Epidermal melanocyte (primary cell): ENCODE measurements at regions not wholly inside any gene's neighbourhood (a gene's known extent, or its start where the extent isn't known, plus 50 kb on each side); places are given as distances from the start of the nearest gene placed in this dataset.

Experiments used
- DNase-seq: peaks from one replicate; pipeline ENCODE4 v3.0.0; 2011; ENCODE audit warnings: low spot score; ENCODE audit not compliant: insufficient read length

DNA sequence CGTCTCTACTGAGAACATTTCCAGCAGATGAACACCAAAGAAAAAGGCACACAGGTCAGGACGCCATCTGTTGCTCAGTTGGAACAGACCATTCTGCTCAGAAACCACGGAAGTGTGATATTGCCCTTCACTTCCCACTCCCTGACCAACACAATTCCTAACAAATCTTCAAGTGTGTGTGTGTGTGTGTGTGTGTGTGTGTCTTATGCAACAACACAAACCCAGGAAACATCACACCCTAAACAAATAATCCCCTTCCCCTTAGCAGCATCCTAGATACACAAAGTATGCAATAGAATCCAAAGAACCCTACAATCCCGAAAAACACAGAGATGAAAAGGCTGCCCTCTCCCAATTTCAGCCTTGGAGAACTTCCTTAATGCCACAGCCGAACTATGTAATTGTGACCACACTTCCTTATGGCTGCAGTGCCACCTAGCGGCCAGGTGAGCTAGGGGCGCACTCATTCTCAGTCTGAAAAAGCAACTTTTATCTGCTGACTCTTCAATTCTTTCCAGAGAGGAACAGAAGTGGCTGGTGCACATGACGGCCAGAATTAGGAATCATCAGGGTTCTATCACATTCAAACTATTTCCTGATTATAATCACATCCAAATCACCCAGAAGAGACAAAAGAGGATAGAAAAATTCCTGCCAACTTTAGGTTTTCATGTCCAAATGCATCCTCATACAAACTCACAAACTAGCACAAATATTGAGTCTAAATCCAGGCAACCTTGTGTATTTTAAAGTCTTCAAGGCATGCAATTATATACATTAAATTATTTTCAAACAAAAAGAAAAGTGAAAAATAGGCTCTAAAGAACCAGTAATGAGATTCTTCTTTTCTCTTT, 164.9 kb downstream of the DHX15 start:
- DNase-seq = peak; percentile 68

DNA sequence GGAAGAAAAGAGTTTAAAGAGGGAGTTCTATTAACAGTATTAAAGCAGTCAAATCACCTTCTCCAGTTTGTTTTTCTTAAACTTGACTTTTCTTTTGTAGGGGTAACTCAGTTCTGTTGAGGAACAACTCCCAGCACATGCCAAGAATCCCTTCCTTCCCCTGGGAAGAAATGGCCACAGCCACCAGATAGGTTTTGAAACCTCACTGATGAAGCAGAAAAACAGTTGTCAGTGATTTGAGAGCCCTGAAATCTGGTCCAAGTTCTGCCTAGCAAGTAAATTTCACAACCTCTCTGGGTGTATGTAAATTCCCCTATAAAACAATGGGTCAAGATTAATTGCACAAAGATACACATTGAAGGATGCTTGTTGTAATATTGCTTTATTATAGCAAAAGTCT, 167.1 kb downstream of the DHX15 start:
- no peak for DNase-seq

DNA sequence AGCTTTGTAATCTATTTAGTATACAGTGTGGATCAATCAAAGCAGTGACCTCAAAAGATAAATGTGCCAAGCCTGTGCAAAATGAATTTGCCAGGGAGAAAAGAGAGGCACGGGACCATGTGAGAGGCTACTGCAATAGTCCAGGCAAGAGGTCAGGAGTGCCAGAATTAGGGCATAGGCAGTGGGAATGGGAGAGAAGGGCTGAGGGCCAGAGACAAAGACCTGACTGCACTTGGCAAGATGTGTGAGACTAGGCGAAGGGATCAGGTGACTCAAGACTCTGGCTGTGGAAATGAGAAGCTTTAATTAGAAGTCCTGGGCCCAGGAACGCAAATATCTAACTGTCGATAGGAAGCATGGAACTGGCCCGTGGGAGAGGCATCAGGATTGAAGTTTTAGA, 168.1 kb downstream of the DHX15 start:
- no peak for DNase-seq

DNA sequence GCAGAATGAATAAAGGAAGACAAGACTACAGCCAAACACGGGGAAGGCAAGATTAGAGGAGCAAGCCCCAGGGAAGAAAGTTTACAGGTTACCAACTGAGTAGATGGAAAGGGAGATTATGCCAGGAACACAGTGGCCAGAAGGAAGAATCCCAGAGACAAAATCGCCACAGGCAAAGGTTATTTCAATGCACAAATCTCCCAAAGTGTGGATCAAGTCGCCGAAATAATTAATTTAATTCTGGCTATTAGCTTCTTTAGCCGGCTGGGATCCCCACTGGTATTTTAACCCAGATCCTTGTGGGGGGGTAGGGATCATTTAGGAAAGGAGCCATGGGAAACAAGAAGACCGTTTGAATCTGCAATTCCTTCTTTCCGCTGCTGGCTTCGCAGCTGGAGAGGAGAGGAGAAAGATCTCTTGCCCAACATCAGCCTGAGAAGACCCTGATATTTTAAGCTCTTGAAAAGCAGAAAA, 171.0 kb downstream of the DHX15 start:
- DNase-seq = no peak

DNA sequence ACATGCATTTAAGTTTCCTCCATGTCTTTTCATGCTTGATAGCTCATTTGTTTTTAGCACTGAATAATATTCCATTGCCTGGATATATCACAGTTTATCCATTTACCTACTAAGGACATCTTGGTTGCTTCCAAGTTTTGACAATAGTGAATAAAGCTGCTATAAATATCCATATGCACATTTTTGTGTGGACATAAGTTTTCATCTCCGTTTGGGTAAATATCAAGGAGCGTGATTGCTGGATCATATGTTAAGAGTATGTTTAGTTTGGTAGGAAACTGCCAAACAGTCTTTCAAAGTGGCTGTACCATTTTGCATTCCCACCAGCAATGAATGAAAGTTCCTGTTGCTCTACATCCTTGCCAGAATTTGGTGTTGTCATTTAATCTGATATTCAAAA, 172.5 kb downstream of the DHX15 start:
- no peak for DNase-seq

DNA sequence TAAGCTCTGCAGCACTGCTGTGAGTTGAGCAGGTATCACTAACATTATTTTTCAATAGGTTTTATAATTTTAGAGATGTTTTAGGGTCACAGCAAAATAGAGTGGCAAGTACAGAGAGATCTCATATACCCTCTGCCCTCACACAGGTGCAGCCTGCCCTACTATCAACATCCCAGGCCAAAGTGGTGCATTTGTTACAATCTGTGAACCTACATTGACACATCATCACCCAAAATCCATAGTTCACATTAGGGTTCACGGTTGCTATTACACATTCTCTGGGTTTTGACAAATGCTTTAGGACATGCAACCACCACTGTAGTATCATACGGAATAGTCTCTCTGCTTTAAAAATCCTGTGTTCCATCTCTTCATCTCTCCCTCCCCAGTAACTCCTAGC, 173.1 kb downstream of the DHX15 start:
- DNase-seq = no peak

DNA sequence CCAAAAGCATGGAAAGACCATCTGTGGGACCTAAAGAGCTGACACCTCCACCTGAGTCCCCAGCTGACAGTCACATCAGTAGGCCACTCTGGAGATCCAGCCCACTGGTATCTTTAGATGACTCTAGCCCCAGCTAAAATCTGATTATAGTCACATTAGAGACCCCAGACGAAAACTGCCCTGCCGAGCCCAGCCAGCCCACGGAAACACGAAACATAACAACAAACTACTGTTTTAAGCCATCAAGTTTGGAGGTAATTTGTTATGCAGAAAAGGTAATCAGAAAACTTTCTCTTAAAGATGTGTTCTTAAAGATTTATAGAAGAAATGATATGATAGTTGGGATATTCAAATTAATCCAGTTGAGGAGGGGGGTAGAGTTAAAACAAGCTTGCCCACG, 175.7 kb downstream of the DHX15 start:
- DNase-seq = no peak

DNA sequence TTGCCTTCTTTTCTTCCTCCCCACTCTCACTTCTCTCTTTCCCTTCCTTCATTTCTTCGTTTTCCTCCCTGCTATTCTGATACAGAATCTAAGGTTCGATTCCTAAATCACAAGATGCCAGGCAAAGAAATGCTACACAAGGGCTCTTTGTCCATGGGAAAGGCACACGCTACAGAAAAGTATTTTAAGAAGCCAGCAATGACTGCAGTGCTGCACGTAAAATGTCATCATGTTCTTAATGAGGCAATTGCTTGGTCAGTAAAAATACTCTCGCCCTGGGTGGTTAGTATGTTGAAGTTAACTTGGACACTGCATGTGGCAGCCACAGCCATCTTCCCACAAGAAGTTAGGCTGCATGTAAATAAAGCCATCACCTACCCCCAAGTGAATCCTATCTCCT, 178.4 kb downstream of the DHX15 start:
- no peak for DNase-seq

DNA sequence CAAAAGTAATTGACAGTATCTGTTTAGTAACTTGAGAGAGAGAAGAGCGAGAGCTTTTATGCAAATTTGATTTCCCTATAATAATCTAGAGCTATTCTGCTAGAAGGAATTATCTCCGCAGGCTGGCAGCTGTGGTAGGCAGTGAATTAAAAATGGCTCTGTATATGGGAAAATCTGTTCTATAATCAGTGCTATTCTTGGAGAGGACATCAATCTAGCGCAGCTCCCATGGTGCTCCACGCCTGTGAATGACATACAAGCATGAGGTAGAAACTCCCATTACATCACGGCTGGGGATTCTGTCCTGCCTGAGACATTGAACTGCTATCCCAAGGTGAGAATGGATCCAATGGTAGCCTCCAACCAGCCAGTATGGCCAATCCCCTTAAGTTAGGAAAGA, 179.0 kb downstream of the DHX15 start:
- DNase-seq = no peak

DNA sequence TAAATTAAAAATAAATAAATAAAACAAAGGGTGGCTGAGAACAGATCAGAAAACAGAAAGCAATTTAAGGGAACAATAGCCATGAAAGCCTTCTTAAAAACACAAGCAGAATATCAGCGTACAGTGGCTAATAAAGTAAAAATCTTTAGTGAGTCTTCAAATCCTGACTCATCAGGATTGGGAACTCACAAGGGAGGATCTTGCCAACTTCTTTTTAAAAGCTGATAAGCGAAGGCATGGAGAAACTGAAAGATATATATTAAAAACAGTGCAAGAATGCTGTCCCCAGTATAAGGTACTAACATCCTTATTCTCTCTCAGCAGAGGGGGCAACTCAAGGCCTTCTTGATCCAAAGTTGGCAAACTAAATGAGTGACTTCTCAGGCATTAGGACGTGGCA, 180.1 kb downstream of the DHX15 start:
- no peak for DNase-seq

DNA sequence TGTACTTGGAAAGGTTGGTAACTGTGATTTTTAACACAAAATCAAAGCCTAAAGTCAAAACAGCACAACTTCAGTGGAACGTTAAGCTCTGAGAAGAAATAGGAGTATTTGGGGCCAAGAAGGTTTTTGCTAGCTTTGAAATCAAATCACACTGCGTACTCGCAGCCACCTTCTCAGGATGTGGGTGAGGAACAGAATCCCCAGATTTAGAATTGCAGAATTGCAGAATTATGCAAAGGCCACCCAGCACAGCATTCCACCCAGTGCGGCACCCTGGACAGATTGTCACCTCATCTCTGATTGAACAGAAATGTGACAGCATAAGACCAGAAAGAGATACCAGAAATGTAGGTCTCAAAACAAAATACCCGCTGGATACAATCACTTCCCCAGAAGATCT, 181.1 kb downstream of the DHX15 start:
- no peak for DNase-seq

DNA sequence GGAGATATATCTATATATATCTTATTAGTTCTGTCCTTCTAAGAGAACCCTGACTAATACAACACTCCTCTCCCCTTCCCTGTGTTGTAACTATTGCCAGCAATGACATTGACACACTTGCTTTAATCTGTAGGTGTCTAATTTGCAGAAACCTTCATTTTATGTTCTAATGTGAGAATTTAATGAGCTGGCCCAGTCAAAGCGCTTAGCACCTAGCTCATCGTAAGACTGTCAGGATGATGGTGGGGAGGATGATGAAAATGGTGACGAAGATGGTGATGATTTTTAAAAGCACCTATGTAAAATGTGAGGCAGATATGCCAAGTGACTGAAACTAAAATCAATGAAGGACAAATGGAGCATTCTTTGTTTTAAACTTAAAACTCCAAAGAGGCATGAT, 183.8 kb downstream of the DHX15 start:
- no peak for DNase-seq

DNA sequence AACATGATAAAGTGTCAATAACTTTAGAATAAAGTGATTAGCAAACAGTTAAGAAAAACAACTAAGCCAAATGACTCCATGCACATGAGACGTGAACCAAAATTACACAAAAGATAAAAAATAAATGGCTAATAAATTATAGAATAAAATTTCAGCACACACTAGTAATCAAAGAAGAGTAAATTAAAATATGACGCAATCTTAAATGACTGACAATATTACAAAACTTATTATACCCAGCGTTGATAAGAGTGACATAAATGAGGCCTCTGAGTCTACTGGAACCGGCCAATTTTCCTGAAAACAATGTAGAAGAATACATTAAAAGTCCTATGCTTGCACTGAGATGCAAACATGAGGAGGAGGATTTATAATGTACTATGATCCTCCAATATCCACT, 187.4 kb downstream of the DHX15 start:
- no peak for DNase-seq

DNA sequence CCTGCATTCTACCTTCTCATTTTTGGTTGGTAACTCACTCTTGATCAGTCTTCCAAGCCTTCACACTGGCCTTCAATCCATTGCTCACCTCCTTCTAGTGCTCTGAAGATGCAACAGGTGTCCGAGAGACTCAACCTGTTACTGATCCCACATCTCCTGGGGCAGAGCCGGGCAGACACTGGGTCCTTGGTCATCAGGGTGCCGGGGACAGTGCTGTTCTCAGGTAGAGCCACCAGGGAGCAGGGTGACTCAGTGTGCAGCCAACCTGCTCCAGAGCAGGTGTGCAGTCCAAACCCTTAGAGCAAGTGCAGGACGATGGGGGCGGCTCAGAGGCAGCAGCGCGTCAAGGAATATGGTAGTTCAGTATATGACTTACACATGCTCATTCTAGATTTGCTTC, 188.4 kb downstream of the DHX15 start:
- DNase-seq = no peak

DNA sequence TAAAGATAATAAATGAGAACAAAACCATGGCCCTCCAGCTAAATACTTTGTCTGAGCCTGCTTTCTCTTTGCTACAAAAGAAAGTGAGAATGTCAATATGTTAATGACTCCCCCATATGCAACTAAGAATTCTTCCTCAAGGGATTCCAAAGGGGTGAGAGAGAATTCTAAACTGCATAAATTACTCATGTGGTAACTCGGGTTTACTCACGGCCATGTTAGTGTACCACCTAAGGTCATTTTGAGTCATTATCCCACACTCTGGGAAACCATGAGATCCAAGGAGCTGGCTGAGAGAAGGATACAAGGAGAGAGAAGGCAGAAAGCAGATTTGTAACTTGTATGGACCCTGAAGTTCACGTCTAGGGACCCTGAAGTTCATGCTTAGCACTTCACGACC, 190.3 kb downstream of the DHX15 start:
- DNase-seq = no peak

DNA sequence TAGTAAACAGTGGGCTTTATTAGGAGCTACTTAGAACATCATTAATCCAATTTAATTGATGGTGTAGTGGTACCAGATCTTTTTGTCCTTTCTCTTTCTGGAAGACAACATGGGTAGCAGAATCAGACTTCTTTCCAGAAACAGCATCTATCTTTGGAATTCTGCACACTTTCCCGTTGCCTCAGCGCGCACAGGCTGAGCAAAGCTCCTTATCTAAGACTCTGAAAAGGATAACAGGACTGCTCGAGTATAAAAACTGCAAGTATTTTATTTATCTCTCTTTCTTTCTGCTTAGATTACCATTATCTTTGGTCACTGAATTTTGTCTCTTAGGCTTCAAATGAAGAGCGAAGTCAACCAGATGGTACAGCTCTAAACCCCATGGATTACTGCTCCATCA, 191.7 kb downstream of the DHX15 start:
- no peak for DNase-seq

DNA sequence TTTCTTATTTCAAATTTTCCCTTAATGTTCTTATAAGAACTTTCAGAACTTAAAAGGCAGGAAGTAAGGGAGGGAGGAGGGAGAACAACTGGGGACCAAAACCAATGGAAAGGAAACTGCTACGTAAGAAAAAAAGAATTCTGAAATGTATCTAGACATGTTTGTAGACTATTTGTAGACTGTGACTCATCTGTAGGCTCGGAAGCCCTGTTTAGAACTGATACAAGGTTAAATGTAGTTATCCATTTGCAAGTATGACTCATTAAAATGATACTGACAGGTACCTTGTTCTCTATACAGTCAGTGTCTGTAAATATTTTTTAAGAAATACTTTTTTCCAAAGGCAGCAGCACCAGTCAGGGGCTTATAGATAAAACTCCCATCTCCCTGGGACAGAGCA, 202.0 kb downstream of the DHX15 start:
- no peak for DNase-seq

DNA sequence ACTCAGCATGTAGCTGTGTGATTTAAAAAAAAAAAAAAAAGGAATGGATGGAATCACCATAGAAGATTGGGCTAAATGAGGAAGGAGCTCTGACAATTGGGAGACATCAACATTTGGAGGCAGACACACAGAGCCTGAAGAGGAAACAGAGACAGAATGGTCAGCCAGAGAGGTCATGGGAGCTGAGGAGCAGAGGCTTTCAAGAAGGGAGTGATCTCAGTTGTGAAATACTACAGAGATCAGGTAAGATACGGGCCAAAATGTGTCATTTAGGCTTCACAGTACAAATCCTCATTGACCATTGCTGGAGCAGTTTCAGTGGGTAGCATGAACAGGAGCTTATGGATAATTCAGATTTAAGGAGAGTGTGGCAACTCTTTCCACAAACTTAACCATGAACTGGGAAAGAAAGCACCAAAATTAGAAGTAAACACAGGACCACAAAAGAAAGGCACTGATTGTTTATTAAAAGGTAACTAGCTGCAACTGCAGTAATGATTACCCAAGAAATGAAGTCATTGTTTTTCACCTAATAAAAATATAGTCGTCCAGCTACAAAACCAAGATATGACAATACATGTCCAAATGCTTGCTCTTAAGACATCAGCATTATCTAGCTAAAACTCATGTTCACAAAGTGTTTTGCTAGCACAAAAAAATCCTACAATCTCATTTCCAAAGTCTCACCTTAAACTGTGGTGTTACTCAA, 203.2 kb downstream of the DHX15 start:
- no peak for DNase-seq

DNA sequence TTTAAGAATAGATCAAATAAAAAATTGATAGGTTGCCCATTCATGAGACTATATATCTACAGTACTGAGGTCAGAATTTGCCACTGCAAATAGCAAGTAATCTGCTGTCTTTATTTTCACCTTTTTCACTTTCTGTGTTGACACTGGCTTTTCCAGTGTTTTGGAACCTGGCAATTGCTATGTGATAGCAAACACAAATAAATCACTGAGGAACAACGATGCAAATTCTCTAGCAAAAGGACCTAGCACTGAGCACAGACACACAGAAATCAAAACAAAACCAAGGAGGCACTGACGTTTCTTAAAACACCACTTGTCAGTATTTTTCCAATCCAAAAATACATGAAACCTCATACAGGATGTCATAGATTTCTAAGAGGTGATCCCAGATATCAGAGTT, 210.7 kb downstream of the DHX15 start:
- no peak for DNase-seq

DNA sequence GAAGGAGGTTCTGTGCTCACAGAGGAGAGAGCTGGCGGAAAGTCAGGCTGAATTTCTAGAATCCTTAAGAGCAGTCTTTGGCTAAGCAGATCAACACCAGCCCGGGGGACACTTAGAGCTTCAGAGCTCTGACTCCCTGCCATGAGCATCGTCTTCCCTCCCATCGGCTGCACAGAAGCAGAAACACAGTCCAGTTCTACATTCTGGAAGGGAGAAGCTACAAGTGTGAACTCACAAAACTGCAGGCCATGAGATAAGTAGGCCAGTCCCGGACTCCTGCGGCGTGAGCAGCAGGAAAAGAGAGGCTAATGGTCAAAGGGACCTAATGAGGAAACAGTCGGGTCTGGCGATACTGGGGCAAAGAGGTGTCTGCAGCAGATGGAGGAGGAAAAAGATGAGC, 211.5 kb downstream of the DHX15 start:
- DNase-seq = no peak

DNA sequence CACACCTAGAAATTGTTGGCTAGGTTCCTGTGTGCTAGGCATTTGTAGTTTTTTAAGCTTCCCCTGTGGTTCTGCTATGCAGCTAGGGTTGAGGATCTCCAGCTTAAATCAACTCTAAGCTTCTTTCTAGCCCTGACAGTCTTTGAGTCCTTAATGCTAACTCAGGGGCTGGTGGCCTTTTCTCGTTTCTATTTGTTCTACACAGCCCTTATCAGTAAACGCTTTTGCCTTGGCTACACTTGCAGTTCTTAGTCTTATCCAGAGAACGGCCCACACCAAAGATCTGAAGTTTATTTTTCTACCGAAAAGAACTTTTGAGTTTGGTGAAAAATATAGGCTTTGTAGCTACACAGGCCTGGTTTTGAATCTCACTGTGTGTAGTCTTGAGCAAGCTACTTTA, 212.0 kb downstream of the DHX15 start:
- no peak for DNase-seq

DNA sequence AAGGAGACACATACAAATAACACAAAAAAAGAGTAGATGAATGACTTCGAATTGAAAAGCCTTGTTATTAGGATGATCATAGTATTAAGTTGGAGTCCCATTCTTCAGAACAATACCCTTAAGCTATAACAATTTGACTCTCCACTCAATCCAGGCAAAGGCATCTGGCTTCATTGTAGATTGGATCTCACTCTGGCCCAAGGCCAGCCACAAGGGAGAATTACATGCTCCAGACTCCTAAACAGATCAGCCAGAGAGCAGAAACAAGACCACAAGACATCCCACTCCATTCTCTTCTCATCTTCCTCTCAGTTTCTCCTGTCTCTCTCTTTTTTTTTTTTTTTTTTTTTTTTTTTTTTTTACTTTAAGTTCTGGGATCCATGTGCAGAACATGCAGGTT, 213.9 kb downstream of the DHX15 start:
- no peak for DNase-seq

DNA sequence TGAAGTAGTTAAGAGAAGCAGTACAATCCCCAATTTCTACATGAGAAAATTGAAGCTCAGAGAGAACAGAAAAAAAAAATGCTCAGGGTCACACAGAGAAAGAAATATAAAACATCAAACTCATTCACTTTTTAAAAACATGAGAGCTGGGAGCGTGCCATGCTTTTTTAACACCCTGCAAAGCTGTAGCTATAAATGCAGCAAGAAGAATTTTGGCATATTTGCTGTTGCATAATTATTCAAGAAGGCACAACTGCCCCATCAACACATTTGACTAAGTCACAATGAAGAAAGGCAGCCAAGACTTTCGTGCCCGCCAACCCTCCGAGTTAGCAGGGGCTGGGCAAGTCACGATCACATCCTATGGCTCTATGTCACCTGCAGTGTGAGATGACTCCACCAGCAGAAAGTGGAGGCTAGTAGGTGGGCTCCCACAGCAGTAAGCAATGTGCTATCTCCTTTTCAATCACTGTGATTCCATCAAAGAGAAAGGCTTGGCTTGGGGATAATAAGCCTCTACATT, 214.8 kb downstream of the DHX15 start:
- no peak for DNase-seq
